ENCODE measurements at regions not wholly inside any gene's neighbourhood (a gene's known extent, or its start where the extent isn't known, plus 50 kb on each side); places are given as distances from the start of the nearest gene placed in this dataset.

- no peak overlapping the region for H3K27ac ChIP-seq (ENCODE audit: low read depth, low read length)
- 68 to 87% (median 78%) methylated on average over 3 of the region's 3 CpGs for WGBS, 3 donors
Measured at GRCh38 chr10:3229815-3230214, 57.2 kb upstream of the PITRM1 start.

GRCh38 chr10:3228629-3228945, 56.0 kb upstream of the PITRM1 start:
- no peak overlapping the region for H3K27ac ChIP-seq (ENCODE audit: low read depth, low read length)
- 78 to 84% (median 79%) methylated on average over 10 of the region's 10 CpGs for WGBS, 3 donors

- H3K27ac ChIP-seq (ENCODE audit: low read depth, low read length), result no peak overlapping the region
- 55 to 61% (median 57%) methylated on average over 11 of the region's 11 CpGs for WGBS, 3 donors
Measured at GRCh38 chr10:3226960-3227744, 54.6 kb upstream of the PITRM1 start.

GRCh38 chr10:3225561-3225960, 53.0 kb upstream of the PITRM1 start:
- H3K27ac ChIP-seq (ENCODE audit: low read depth, low read length), result no peak overlapping the region

DNA sequence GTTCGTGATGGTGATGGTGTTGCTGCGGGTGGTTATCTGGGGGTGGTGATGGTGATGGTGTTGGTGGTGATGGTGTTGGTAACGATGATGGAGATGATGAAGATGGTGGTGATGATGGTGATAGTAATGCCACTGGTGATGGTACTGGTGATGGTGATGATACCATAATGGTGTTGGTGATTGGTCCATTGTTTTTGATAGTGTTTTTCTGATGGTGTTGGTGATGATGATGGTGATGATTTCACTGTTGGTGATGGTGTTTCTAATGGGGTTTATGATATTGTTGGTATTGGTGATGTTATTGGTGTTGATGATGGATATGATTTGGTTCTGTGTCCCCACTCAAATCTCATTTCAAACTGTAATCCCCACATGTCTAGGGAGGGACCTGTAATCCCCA, 51.7 kb upstream of the PITRM1 start:
- WGBS, 3 donors, result 82 to 97% (median 96%) methylated on average over 3 of the region's 3 CpGs

More at GRCh38 chr10:3225561-3225960, 53.0 kb upstream of the PITRM1 start:
- WGBS, 3 donors, result 74% methylated on average over 3 of the region's 3 CpGs

DNA sequence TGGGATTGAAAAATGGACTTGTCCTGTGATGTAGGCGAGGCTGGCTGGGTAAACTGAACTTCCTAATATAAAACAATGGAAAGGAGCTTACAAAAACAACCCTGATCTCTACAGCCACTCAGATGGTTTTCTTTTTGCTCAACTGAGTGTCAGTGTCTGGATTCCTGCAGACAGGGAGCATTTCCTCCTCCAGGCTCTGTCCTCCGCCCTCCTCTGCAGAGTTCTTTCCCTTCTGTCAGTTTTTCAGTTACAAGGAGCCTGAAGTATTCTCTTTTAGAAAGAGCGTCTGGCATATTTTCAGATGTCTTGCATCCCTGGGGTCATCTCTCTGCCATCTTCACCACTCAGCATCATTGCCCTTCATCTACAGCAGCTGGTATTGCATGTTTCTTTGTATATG, 50.0 kb upstream of the PITRM1 start:
- WGBS, 3 donors, result 69 to 90% (median 80%) methylated on average over 3 of the region's 3 CpGs
- no peak overlapping the region for H3K27ac ChIP-seq (ENCODE audit: low read depth, low read length)

More for the DNA sequence above, 51.7 kb upstream of the PITRM1 start:
- no peak overlapping the region for H3K27ac ChIP-seq (ENCODE audit: low read depth, low read length)

Measured in adipose tissue (tissue), 3 donors.